ENCODE measurements at regions not wholly inside any gene's neighbourhood (a gene's known extent, or its start where the extent isn't known, plus 50 kb on each side); places are given as distances from the start of the nearest gene placed in this dataset.

DNA sequence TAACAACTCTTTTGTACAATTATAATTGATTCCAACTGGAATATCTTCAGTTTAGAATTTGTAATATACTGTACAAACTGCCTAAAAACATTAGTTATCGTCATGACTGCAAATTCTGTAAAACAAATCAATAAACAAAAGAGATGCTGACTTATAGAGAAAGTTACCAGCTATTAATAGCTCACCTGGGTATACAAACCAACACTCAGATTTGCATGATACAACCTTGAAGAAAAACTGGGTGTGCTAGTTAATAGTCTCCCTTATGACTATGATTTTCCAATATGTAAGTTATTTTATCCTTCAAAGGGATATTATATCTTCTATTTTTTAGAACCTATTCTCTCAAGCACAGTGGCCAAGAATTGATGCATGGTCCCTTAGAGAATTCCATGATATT, 698.5 kb downstream of the FRK start:
- TF ChIP-seq, protein P1, sequence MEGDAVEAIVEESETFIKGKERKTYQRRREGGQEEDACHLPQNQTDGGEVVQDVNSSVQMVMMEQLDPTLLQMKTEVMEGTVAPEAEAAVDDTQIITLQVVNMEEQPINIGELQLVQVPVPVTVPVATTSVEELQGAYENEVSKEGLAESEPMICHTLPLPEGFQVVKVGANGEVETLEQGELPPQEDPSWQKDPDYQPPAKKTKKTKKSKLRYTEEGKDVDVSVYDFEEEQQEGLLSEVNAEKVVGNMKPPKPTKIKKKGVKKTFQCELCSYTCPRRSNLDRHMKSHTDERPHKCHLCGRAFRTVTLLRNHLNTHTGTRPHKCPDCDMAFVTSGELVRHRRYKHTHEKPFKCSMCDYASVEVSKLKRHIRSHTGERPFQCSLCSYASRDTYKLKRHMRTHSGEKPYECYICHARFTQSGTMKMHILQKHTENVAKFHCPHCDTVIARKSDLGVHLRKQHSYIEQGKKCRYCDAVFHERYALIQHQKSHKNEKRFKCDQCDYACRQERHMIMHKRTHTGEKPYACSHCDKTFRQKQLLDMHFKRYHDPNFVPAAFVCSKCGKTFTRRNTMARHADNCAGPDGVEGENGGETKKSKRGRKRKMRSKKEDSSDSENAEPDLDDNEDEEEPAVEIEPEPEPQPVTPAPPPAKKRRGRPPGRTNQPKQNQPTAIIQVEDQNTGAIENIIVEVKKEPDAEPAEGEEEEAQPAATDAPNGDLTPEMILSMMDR (IDR thresholded peaks at IDR 0.05 in 8 of 11, conservative IDR thresholded peaks at IDR 0.05 in 3 of 11), result no peak
- TF ChIP-seq POLR2A (IDR thresholded peaks at IDR 0.05) (no peak), POLR2AphosphoS5 (IDR thresholded peaks at IDR 0.05) (no peak)
